T-helper 2 cell (primary cell): ENCODE measurements at regions not wholly inside any gene's neighbourhood (a gene's known extent, or its start where the extent isn't known, plus 50 kb on each side); places are given as distances from the start of the nearest gene placed in this dataset.
A peak's percentile ranks its signal among the peaks of the same experiment; 100 is the strongest.
"Not testable (repeated sequence)": the region's sequence is repeated elsewhere in the genome, so short reads cannot be mapped to it uniquely, and the experiment has no call there.

Experiments used
- DNase-seq, 5 experiments: peaks; one replicate each; pipeline versions ENCODE4 v3.0.0 to v3.0.0-alpha.2; 2012 to 2022

DNA sequence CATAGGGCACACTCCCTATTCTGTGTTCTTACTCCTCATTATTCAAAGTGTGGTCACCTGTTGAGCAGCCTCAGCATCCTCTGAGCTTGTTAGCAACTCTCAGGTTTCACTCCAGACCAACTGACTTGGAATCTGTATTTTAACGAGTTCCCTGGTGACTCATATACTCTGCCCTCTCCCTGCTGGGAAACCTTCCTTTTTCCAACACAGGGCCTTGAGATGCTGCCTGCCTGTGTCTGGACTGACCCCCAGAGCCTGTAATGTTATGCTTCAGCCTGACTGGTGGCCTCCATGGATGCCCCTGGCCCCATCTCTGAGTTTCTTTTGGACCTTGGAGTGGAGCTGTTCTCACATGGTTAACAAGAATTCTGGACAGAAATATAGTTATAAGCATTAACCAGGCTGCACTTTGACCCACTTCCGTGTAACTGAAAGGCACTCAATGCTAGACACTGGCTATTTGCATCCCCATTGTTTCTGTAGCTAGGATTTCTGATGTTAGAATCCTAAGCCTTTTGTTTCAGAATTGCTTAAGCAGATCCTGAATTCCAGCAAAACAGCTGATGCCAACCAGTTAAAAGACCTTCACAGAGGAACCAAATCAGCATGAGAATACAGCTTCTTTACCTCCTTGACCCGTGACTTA lies 262.6 kb downstream of the STIM2 start:
- DNase-seq, result no peak

GRCh38 chr4:27123769-27124124 lies 263.1 kb downstream of the STIM2 start:
- DNase-seq, result no peak

GRCh38 chr4:27126895-27127294 lies 266.3 kb downstream of the STIM2 start:
- not testable (repeated sequence) for DNase-seq

DNA sequence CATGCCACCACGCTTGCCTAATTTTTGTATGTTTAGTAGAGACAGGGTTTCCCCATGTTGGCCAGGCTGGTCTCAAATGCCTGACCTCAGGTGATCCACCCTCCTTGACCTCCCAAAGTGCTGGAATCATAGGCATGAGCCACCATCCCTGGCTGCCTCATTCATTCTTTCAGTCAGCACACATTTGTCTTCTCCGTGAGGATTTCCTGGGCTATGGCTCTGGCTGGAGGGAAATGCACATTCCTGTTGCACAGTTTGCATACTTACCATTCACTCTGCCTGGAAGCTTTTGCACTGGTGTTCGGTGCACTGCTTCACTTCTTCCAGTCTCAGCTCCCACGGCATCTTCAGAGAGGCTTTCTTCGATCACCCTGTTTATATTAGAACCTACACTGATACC lies 267.8 kb downstream of the STIM2 start:
- no peak for DNase-seq

- DNase-seq, result no peak
Measured at GRCh38 chr4:27129871-27130366, 269.3 kb downstream of the STIM2 start.

- DNase-seq, result no peak
Measured at GRCh38 chr4:27132497-27132896, 271.9 kb downstream of the STIM2 start.

- DNase-seq, result no peak
Measured at GRCh38 chr4:27140486-27140885, 279.8 kb downstream of the STIM2 start.

DNA sequence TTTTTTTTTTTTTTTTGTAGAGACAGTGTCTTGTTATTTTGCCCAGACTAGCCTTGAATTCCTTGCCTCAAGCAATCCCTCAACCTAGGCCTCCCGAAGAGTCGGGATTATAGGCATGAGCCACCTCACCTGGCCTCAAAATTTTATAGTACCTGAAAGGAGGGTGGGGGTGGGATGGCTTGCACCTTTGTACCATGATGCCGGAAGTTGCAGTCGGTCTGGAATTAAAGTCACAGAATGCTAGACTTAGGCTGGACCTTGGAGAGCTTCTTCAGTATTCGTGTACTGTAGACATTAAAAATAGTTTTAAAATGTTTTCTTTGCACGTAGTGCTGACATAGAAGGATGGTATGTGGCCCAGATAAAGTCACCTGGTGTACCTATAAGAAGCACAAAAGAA lies 280.9 kb downstream of the STIM2 start:
- no peak for DNase-seq

DNA sequence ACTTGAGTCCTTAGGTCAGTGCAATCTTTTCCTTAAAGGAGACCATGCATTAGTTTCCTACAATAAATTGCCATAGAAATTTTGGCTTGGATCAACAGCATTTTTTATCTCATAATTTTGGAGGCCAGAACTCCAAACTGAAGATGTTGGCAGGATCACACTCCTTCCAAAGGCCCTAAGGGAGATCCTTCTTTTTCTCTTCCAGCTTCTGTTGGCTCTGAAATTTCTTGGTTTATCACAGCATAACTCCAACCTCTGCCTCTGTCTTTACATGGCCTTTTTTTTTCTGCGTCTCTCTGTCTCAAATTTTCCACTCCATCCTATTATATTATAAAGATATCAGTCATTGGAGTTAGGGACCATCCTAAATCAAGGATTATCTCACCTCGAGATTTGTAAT lies 282.2 kb downstream of the STIM2 start:
- DNase-seq, result no peak

DNA sequence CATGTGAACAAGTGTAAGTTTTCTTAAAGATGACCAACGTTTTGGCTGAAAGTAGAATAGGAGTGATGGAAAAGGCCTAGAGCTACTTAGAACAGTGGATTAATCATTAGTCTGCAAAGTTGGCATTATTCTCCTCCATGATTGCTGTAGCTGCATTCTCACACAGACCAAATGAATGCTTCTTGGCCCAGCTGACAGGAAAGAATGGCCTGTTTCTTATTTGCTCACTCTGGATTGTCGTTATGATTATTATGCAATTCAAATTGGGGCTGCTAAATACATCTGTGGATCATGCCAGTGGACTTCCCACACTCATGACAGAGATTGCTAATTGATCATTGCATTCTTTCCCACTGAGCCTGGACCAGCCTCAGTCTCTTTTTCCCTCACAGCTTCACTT lies 285.0 kb downstream of the STIM2 start:
- DNase-seq, result no peak

DNA sequence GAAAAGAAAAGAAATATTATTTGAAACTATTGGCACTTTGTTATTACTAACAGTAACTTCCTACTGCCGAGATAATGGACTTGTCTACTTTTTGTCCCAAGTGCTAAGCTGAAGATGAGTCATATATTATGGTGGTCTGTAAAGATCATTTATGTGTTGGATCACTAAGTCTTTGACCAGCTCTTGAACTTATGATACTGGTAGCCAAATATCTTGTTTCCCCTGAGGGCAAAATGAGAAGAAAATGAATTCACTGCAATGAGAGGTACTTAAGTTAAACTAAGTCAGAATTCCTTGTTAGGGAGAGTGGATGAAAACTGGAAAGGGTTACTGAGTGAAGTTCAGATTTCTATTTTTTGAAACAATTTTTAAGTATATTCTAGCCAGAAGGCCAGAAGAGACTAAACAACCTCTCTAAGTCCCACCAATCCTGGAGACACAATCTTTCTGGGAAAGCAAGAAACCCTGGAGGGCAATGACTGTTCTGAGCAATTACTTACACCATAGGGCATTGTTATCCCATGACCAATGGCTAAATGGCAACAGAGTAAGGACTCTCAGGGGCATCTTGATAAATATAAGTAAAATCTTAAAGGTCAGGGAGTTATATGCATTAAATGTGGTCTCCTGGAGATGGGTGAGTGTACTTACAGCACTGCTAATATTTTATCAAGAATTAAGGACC lies 287.7 kb downstream of the STIM2 start:
- DNase-seq, result no peak

DNA sequence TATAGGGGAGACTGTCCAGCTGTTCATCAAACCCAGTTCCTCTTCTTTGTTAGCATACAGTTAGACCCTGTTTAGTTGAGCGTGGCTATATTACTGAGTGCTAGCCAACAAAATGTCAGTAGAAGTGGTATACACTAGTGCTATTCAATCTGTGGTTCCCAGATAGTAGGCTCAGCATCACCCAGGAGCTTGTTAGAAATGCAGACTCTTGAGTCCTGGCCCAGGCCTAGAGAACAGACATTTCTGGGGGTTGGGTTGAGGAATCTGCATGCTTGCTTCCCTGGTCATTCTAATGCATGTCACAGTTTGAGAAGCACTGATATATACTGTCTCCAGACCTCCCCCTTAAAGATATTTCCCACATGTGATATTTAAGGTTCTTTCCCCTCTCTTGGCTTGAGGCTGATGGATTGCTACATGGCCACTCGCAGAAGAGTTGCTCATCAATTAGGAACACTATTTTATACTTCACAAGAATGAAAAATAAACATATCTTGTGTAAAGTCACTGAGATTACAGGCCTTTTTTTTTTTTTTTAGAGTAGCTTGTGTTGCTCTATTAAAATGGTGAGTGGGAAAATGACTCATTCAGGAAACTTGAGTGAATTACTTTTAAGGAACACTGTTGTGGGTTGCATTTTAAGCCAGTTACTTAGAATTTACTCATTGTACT lies 289.0 kb downstream of the STIM2 start:
- DNase-seq, result no peak

GRCh38 chr4:27152703-27153102 lies 292.1 kb downstream of the STIM2 start:
- no peak for DNase-seq

DNA sequence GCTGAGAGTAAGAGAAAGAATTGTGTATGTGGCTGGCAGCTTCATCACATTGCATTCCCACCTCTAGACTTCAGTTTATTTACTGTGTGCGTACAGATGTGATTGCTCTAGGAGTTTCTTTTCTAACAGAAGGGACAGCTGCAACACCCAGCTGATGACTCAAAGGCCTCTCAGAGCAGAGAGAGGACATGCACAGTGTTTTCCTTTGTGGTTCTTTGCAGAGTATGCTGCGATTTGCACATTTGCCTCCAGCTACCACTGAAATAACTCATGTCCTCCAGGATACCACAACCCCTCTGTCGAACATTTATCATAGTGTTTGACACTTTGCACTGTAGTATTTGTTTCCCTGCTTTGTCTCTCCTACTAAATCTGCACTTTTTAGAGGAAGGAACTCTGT lies 294.1 kb downstream of the STIM2 start:
- DNase-seq, result peak in 1 of 5 experiments; percentile 79

DNA sequence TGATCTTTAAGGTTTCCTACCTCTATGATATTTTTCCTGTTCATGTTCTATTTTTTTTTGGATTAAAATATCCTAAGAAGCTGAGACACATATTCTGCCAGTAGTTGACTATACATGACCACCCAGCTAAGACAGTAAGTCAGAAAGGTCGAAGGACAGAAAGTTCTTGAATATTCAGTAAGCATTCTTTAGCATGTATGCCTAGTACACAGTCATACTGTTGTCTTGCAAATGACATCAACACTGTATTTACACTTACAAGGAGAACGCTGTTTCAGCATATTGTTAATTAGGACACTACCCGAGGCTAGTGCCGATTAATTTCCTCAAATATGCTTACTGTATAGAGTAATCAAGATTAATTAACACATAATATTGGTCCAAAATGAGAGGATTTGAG lies 300.6 kb downstream of the STIM2 start:
- no peak for DNase-seq

GRCh38 chr4:27168783-27169182 lies 308.1 kb downstream of the STIM2 start:
- DNase-seq, result no peak

GRCh38 chr4:27173280-27173679 lies 312.6 kb downstream of the STIM2 start:
- DNase-seq, result no peak

DNA sequence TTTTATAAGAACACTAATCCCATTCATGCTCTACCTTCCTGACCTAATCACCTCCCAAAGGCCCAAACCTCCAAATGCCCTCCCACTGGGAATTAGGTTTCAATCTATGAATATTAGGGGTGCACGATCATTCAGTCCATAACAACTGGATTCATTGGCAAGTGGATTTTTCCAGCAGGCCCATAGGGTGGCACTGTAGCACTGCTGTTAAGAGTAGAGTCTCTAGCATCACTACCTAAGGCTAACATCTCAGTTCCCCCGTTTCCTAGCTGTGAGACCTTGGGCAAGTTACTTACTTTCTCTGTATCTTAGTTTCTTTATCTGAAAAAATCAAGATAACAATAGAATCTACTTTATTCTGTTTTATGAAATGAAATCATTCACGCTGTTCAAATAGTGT lies 315.8 kb downstream of the STIM2 start:
- peak in 1 of 5 experiments; percentile 32 for DNase-seq

GRCh38 chr4:27176881-27177280 lies 316.2 kb downstream of the STIM2 start:
- DNase-seq, result no peak

DNA sequence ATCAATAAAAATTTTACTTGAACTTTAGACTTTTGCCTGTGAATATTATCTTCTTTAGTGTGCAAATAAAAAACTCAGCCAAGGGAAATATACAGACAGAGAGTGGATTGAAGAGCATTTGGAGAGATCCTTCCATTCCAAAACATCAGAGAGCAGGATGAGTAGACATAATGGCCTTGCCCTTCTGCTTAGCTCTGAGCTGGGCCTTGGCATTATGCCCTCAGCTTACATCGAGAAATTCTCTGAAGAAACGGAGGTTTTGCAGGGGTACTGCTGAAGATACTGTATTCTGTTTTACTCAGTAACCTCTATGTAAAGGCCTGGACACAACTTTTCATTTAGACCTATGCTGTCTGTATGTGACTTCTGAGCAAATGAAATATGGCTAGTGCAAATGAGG lies 317.4 kb downstream of the STIM2 start:
- no peak for DNase-seq

DNA sequence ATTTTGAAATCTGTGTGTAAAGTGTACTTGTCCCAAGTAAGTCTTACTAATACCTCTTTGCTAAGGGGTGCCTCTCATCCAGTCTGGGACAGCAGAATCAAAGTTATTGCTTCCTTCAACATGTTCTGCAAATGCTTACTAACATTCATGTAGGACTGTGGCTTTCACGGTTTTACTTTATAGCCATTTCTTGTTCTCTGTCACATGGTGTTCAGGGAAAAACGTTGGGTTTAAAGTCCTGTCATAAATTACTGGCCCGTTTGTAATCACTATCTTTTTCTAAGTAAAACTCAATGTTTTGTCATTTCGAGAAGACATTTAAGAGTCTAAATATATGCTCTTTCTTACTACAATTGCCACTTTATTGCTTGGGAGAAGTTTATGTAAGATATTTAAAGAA lies 321.1 kb downstream of the STIM2 start:
- DNase-seq, result no peak

DNA sequence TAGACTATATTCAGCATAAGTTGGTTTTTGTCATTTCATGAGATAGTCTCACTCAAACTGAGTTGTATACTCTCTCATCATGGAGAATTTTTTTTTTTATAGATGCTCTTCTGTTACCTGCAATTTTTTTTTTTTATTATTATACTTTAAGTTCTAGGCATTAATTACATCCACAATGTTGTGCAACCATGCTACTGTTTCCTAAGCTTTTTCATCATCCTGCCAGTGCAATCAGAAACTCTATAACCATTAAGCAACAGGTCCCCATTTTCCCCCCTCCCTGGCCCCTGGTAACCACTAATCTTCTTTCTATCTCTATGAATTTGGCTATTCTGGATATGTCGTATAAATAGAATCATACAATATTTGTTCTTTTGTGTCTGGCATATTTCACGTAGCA lies 321.6 kb downstream of the STIM2 start:
- no peak for DNase-seq

- no peak for DNase-seq
Measured at GRCh38 chr4:27184508-27185155, 324.0 kb downstream of the STIM2 start.

DNA sequence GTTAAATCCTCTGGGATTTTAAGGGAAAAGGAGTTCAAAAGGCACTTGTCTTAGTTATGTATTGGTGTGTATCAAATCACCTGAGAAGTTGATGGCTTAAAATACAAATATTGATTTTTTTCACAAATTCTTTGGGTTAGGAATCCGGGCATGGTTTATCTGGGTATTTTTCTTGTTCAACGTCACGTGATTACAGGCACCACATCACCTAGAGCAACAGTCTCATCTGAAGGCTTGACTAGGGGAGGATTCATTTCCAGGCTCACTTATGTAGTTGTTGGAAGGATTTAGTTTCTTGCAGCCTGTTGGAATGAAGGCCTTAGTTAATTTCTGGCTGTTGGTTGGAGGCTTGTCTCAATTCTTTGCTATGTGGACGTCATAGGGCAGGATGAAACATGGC lies 326.1 kb downstream of the STIM2 start:
- no peak for DNase-seq
